NCI-H69 (cell line): ENCODE measurements at regions not wholly inside any gene's neighbourhood (a gene's known extent, or its start where the extent isn't known, plus 50 kb on each side); places are given as distances from the start of the nearest gene placed in this dataset.

Source experiments
- DNase-seq: peaks from one replicate; lab custom pipeline; 2025; lab: John Stamatoyannopoulos, UW

DNA sequence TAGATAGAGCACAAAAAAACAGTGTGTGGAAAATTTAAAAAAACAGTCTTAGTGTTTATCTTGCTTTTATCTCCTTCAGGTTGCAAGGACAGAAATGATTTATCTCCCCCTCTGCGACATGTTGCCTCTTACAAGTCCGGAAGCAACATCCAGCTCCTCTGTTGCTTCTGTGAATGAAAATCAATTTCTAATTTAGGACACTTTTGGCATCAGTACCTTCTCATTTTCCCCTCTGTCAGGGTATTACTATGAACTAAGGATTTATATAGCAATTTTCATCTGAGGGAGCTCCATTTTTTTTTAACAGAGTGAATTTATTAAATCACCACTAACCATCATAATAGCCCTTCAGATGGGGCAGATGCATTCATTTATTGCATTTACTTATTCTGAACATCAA, 116.6 kb upstream of the PLXNC1 start:
- DNase-seq: no peak

DNA sequence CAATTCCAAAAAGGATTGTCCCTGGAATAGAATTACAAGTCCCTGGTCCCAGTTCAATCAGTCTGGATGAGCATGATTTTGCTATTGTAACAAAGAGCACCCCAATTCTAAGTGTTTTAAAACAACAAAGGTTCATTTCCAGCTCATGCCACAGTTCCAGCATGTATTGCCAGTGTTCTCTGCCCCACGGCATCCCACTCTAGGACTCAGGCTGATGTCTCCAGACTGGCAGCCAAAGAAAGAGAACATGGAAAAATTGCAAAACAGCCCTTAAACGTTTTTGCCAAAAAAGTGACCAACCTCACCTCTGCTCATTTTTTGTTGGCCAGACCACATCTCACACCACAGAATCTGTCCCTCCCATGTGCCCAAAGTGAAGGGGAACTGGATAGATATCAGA, 116.0 kb upstream of the PLXNC1 start:
- no peak for DNase-seq

DNA sequence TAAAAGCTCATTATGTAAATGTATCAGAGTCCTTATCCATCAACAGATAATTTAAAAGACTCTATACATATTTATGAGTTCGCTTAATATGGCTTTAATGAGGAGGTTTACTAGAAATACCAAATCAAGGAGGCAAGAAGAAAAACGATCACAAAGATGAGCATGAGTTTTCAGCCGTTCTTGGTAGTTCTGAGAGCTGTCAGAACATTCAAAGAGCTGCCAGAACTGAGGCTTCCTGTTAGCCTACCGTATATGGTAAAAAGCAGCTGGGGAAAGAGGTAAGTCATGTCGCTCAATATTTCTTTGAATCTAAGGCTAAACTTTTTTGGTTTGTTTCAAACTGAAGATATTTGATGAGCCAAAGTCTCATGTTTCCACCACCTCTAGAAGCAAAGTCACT, 115.3 kb upstream of the PLXNC1 start:
- no peak for DNase-seq

DNA sequence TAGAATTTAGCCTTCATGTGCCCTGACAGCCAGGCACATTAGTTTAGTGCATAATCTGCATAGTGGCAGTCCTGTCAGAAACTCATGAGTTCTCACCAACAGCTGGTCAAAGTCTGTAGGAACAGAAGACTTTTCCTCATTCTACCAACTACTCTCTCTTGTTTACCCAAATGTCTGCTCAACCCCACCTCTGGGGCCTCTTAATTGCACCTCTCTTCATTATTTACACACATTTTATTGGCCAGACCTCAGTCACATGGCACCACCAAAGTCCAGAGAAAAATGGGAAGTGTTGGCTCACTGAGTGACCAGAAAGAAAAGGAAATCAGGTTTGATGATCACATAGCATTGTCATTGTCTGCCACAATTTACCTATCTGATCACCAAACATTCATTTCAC, 114.6 kb upstream of the PLXNC1 start:
- DNase-seq: peak; percentile 11

DNA sequence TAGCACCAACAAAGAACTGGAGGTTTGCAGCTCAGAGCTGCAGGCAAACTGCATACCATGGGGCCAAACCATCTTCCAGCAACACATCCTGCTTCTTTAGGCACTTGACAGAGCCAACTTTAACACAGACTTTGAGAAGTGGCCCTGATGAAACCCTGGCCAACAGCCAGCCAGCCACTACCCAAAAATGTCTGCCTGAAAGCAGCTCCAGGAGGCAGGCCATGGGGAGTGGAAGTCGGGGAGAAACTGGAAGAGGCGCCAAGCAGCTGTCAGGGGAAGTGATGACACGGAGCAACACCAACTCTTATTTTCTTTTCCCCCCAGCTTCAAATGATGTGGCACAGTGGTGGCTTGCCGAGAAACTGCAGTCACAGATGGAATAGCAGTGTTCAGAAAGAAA, 110.9 kb upstream of the PLXNC1 start:
- DNase-seq: no peak

DNA sequence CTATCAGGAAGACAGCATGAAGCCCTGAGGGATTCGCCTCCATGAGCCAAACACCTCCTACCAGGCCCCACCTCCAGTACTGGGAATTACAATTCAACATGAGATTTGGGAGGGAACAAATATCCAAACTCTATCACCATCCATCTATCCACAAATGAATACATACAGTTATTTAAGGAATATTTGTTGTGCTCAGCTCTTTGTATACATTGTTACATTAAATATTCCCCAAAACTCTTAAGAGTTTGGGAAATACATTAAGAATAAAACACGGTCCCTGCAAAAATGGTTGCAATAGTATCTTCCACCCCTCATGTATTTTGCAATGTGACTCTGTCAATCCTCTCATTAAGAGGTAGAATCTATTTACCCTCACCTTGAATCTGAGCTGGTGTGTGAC, 109.8 kb upstream of the PLXNC1 start:
- no peak for DNase-seq

DNA sequence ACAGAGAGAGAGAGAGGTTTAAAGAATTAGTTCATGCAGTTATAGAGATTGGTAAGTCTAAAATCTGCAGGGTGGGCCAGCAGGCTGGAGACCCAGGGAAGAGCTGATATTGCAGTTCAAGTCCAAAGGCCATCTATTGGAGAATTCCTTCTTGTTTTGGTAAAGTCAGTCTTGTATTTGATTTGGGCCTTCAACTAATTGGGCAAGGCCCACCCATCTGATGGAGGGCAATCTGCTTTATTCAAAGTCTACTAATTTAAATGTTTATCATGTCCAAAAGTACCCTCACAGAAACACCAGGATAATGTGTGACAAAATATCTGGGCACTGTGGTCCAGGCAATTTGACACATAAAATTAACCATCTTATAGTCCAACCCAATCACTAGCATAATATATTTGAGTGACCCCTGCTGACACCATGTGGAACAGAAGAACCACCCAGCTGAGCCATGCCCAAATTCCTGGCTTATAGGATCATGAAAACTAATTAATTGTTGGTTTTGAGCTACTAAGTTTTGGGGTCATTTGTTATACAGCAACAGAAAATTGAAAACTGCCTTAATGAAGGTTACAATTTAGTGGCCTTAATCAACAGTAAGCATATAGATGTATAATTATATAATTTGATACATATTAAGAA, 109.1 kb upstream of the PLXNC1 start:
- DNase-seq: no peak

DNA sequence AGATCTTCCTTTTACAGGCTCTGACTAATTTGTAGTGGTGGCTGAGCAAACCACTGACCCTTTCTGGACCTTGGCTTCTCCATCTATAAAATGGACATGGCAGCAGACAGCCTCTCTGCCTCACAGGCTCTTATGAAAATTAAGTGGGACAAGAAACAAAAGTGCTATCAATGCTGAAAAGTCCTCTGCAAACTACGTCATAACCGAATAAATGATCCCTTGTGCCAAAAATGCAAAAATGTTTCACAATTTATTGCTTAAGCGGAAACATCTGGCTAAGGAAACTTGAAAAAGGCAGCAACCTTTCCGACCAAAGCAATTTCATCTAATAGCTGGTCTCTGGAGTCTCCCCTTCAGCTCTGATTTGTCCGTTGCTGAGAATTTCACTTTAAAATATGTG, 108.5 kb upstream of the PLXNC1 start:
- DNase-seq: no peak

DNA sequence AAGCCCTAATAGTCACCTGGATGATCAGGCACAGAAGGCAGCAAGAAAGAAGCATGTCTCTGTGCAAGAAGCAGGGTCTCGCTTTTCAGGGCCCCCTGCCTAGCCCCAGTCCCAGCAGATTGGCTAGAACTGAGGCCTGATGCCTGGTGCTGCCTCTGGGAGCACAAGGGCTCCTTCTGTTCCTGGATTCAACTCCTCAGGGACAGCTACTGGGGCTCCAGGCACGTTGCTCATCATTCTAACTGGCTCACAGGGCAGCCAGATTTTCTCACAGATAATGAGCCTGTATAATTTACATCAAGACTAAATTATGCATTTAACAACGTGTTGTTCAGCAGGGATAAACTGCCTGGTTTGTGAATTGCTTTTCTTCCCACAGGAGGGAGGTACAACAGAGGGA, 106.5 kb upstream of the PLXNC1 start:
- peak; percentile 51 for DNase-seq

DNA sequence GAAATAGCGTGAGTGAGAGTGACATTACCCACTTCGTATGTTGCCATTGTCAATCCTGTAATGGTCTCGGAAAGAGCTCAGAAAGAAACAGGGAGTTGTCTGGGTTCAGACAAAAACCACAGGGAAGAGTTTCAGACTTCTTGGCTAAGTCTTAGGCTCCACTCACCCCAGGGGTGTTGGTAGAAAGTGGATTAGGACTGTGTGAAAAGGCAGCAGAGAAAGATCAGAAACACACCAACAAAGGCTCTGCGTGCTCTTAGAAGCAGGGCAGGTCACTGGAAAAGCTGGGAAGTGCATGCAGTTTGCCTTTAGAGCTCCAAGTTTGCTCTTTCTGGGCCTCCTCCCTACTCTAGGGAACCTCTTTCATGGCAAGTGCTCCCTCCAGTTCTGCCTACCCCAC, 106.1 kb upstream of the PLXNC1 start:
- no peak for DNase-seq

DNA sequence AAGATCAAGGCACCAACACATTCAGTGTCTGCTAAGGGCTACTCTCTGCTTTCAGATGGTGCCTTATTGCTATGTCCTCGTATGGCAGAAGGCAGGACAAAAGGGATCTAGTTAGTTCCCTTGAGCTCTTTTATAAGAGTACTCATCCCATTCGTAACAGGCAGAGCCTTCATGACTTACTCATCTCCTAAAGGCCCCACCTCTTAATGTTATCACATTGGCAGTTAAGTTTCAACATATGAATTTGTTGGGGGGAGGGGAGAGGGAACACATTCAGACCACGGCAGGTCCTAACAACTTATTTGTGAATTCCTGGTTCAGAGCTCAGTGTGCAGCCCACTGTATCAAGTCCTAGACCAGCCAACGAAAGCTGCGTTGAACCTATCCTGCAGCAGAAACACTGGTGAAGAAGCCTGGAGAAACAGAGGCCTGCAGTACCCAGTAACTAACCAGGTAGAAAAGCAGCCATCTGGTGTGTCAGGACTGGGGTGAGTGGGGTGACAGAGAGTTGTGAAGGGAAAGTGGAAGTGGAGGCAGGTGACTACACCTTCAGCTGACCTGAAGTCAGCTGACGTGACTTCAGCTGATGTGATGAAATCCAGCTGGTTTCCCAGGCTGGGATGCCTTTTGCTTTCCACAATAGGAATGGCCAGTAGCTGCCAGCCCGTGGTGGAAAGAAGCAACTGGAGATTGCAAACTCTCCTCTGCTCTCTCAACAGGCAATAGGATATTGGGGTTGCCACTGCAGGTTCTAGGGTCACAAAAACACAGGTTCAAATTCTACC, 101.6 kb upstream of the PLXNC1 start:
- DNase-seq: no peak

DNA sequence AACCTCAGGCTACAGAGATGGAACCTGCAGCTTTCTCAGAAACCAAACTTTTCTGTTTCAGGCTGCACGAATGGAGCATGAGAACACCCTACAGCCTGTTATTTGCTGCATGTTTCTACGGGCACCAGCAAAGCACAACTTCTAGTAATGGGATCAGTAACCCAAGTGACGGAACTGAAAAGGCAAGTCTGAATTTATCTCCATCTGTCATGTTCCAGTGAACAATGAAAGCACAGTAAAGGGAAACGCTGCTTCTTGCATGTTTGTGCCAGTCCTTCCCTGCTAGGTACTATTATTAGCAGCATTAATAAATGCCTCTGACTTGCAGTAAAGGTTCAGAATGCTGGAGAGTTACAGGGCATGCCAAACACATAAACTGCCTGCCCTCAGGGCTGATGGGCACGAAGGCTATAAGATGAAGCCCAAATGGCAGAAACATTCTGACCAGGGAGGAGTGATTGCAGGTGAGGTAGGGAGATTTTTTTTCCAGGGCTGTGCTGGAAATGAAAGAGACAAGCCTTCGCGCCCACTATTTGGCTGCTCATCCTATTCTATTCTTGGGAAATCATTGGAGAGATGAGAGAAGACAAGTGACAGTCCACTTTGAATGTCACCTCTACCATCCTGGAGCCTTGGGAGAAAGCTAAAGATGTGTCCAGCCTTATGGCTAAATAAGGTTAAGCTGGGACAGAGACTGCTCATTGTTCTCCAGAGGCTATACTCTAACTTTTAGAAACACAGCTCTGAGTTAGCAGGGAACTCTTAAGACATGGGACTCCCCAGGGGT, 100.4 kb upstream of the PLXNC1 start:
- DNase-seq: peak; percentile 37

DNA sequence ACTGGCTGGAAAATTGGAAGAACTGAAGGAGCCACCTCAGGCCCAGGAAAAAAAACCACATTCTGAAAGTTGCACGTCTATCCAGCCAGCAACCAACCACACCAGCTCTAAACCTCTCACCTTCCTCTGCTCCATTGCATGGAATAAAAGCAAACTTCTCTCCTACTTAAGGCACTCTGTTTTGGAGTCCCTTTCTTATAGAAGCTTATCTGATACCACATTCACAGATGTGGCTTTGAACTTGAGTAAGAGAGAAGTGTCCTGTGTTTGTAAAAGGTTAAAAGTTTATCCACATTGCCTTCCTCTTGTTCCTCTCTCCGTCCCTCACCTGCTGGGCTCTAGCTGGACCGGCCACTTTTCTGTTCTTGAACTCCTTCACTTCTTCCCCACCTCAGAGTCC, 99.6 kb upstream of the PLXNC1 start:
- DNase-seq: no peak

DNA sequence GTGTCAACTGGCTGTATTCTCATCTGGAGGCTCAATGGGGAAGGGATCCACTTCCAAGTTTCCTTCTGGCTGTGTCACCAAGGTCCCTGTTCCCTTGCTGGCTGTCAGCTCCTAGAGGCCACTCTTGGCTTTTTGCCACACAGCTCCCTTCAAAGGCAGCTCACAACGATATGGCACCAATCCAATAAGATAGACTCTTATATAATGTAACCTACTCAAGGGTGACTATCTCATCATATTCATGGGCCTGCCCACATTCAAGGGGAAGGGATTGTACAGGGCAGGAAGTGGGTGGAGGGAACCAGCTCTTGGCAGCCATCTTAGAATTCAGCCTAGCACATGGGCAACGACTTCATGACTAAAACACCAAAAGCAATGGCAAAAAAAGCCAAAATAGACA, 98.7 kb upstream of the PLXNC1 start:
- peak; percentile 12 for DNase-seq

DNA sequence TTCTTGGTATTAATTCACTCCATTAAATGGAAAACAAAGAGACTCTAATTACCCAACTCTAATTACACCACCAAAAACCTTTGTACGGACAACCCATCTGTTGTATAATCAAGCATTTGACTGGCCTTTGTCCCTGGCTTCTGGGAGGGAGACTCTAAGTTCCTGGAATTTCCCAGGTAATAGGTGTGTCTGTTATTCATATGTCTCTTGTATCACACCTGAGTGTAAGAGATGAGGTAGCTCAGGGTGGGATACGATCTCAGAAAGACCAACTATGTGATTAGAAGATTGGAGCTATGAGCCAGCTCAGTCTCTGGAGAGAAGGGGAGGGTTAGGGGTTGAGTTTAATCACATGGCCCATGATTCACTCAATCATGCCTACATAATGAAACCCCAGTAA, 94.7 kb upstream of the PLXNC1 start:
- peak; percentile 73 for DNase-seq

DNA sequence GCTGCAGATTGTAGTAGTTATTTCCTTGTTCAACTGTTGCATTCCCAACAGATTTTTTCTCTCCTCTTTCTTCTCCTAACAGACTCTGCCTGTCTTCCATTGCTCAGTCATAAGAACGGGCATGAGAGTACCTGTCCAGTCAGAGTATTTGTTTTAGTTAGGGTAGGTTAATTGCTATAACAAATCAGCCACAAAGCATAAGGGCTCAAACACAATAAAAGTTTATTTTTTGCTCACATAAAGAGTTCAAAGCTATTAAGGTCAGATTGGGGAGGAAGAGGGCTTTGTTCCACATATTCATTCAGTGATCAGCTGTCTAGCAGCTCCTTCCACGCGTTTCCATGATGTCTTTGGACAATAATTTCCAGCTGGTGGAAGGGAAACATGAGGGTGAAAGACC, 92.8 kb upstream of the PLXNC1 start:
- DNase-seq: peak; percentile 16

DNA sequence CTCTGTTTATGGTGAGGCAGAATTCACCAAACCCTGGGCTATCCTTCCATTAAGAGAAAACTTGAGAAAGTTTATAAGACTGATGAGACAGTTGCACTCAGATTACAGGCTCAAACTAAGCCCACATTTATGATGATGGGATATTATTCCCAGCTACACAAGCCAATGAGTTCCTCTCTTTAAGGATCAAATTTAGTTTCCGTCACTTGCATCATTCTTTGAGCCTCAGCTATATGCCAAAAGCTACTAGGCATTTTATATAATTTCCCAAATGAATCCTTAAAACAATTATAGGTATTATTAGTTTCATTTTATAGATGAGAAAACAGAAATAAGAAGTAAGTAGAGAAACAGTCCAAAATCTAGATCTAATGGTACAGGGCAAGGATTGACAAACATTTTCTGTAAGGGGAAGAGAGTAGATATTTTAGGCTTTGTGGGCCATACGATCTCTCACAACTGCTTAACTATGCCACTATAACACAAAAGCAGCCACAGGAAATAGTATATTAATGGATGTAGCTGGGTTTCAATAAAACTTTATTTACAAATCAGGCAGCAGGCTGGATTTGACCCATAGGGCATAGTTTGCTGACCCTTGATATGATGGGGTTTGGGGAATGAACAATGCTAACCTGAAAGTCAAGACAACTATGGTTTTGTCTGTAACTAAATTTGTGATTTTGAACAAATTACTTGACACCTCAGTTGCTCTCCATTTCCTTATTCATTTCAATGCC, 91.8 kb upstream of the PLXNC1 start:
- no peak for DNase-seq

DNA sequence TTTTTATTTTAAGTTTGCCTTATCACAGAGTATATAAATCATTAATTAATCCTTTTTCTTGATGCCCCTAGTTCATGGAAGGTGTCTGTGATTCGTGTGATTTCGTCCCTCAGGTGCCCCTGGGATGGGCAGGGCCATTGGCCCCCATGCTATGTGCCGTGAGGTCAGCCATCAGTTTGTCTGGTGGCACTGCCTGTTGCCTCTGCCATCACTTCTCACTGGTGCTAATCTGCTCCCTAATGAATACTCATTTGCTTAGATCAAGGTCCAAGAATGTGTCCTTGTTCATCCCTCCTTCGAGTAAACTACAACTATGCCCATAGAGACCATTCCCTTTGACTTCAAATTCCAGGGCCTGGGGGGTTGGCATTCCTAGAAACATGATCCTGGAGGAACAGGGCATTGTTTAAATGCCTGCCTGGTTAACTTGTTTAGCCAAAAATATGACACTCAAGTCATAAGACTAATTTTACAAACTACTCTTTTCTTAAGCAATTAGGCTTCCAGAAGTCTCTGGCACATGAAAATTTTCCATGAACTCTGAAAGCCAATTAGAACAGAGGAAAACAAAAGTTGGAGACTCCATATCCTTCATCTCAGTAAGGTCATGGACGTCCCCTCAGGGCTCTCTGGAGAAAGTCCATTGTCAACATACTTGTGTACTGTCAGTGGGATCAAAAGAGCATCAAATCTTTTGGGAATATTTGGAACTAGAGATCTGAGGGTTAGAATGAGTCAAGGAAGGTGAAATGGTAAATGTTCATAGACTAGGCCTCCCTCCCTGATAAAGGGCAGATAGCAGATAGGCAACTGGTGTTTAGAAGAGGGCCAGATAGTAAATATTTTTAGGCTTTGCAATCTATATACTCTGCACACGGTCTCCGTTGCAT, 90.9 kb upstream of the PLXNC1 start:
- no peak for DNase-seq

DNA sequence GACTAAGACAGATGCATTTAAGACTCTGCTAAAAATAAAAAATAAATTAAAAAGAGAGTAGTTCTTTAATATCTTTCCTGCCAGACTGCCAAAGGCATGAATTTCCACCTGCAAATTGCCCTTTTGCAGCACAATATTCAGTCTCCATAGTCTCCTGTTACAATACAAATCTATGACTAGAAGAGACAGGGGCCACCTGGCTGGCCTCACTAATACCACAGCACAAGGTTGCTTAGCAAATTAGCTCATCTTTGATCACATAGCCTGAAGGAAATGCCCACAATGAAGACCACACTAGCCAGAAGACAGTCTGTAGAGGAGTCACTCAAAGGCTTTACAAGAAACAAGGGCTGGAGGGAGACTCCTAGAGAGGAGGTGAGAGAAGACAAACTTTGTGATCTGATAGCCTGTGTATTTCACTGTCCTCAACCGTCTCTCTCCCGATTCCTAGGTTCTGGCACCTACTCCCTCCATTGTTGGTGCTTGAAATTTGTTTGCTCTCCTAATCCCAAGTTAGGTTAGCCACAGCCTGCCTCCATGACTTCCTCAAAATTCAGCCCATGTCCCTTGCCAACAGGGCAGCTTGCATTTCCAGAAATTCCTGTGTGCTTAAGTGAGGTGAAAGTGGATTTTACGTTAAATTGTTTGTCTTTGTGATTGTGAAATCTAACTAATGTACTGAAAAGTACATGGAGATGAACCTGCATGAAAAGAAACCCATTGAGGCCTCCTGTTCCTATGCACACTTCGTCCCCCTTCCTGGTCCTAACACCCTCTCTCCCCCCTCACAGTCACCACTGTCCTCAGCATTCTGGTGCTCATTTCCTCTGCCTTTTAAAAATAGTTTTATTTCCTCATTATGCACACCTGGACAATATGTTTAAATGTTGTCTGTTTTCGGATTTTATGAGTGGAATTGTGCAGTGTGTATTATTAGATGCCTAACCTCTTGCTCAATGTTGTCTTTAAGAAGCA, 88.7 kb upstream of the PLXNC1 start:
- no peak for DNase-seq

DNA sequence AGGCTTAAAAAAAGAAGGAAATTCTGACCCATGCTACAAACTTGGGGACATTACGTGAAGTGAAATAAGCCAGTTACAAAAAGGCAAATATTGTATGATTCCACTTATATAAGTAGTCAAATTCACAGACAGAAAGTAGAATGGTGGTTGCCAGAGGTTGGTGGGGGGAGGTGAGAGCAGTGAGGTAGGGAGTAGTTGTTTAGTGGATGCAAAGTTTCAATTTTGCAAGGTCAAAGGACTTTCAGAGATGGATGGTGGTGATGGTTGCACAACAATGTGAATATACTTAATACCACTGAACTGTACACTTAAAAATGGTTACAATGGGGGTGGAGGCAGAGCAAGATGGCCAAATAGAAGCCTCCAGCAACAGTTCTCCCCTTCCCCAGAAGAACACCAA, 86.2 kb upstream of the PLXNC1 start:
- DNase-seq: no peak
